ENCODE measurements at regions not wholly inside any gene's neighbourhood (a gene's known extent, or its start where the extent isn't known, plus 50 kb on each side); places are given as distances from the start of the nearest gene placed in this dataset.

DNA sequence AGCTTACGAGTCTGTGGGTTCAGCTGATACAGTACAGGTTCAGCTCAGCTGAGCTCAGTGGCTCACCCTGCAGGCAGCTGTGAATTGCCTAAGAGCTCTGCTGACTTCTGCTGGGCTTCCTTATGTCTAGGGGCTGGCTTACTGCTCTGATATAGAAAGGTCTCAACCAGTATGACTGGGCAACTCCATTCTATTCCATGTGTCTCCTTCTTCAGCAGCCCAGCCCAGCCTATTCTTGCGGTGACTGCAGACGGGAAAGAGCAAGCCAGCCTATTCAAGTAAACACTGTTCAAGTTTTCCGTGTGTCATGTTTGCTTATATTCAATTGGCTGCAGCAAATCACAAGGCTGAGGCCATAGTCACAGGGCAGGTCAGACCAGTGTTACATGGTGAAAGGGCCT is 615.4 kb upstream of the ZFP42 start:
- no peak overlapping the region for H3K27ac ChIP-seq
- no peaks in the 10 kb centered on the region for H3K9me3 ChIP-seq
- WGBS = 76% methylated on average over 4 of the region's 4 CpGs
- no peak overlapping the region for H3K4me3 ChIP-seq
- H3K27me3 ChIP-seq = no peaks in the 10 kb centered on the region
- no peaks in the 10 kb centered on the region for H3K4me1 ChIP-seq
- no peaks in the 10 kb centered on the region for H3K36me3 ChIP-seq
- TF ChIP-seq, protein P1, sequence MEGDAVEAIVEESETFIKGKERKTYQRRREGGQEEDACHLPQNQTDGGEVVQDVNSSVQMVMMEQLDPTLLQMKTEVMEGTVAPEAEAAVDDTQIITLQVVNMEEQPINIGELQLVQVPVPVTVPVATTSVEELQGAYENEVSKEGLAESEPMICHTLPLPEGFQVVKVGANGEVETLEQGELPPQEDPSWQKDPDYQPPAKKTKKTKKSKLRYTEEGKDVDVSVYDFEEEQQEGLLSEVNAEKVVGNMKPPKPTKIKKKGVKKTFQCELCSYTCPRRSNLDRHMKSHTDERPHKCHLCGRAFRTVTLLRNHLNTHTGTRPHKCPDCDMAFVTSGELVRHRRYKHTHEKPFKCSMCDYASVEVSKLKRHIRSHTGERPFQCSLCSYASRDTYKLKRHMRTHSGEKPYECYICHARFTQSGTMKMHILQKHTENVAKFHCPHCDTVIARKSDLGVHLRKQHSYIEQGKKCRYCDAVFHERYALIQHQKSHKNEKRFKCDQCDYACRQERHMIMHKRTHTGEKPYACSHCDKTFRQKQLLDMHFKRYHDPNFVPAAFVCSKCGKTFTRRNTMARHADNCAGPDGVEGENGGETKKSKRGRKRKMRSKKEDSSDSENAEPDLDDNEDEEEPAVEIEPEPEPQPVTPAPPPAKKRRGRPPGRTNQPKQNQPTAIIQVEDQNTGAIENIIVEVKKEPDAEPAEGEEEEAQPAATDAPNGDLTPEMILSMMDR (IDR thresholded peaks at IDR 0.05) = no peak
- no peak for TF ChIP-seq EP300 (IDR thresholded peaks at IDR 0.05)
- TF ChIP-seq POLR2AphosphoS5 (IDR thresholded peaks at IDR 0.05) = no peak
- no peak for TF ChIP-seq POLR2A (IDR thresholded peaks at IDR 0.05)
- no peak for DNase-seq (ENCODE audit: low spot score in 2 of 2)

DNA sequence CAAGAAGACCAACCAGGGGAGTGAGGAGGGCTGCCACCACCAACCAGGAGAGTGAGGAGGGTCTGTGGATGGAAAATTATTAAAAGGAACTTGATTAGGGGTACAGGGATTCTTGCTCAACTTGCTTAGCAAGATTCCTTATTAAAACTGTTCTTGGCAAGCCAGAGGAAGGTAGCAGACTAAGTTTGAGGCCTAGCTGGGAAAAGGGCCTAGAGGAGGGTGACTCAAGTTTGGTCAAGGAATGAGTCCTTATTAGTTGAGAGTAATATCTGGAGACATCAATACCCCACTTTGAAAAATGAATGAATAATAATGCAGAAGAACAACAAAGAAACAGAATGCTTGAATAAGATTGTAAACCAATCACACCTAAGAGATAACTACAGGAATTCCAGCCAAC is 612.4 kb upstream of the ZFP42 start:
- H3K9me3 ChIP-seq = no peaks in the 10 kb centered on the region
- no peak for DNase-seq (ENCODE audit: low spot score in 2 of 2)

DNA sequence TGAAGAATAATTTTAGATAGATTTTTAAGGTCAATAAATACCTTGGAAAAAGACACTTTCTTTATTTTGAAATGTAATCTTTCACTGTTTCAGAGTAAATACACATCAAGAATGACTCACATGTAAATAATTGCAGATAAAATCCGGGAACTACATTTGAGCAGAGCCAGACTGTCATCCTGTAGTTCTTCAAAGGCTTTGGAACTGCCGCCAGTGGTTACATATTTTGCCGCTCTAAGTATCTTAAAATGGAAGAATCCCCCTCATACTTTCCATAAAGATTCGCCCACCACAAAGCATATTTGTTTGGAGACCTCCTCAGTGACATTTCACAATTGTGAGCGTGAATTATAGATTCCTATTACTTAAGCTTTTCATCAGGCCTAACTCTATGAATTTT is 607.8 kb upstream of the ZFP42 start:
- Histone ChIP-seq H3K27me3 (no peaks in the 10 kb centered on the region), H3K36me3 (no peaks in the 10 kb centered on the region), H3K9me3 (no peaks in the 10 kb centered on the region), H3K4me3 (no peak overlapping the region), H3K27ac (no peak overlapping the region), H3K4me1 (no peaks in the 10 kb centered on the region)
- no peak for DNase-seq (ENCODE audit: low spot score in 2 of 2)
- 65% methylated on average over 5 of the region's 5 CpGs for WGBS
- no peak for TF ChIP-seq POLR2A (IDR thresholded peaks at IDR 0.05)
- TF ChIP-seq, protein P1 (IDR thresholded peaks at IDR 0.05) = no peak
- no peak for TF ChIP-seq POLR2AphosphoS5 (IDR thresholded peaks at IDR 0.05)
- no peak for TF ChIP-seq EP300 (IDR thresholded peaks at IDR 0.05)

More for the DNA sequence above, 612.4 kb upstream of the ZFP42 start:
- H3K4me3 ChIP-seq = no peak overlapping the region
- no peaks in the 10 kb centered on the region for H3K36me3 ChIP-seq
- H3K4me1 ChIP-seq = no peaks in the 10 kb centered on the region
- H3K27me3 ChIP-seq = no peaks in the 10 kb centered on the region
- no peak overlapping the region for H3K27ac ChIP-seq
- TF ChIP-seq, protein P1 (IDR thresholded peaks at IDR 0.05) = no peak
- TF ChIP-seq POLR2A (IDR thresholded peaks at IDR 0.05) (no peak), EP300 (IDR thresholded peaks at IDR 0.05) (no peak), POLR2AphosphoS5 (IDR thresholded peaks at IDR 0.05) (no peak)

DNA sequence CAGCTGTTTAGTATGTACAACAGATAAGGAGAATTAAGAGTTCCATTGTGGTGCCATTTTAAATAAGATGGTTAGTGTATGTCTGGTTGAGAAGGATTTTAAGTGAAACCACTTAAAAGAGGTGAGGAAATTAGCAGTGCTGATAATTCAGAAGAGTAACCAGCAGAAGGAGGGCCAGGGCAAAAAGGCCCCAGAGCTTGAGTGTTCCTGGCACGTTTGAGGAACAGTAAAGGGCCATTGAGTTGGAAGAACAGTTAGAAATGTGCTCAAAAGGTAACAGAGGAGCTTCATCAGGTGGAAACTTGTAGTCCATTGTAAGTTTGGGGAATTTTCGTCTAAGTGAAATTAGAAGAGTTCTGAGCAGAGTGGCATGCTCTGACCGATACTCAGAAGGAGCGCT is 606.2 kb upstream of the ZFP42 start:
- TF ChIP-seq, protein P1 (IDR thresholded peaks at IDR 0.05) = no peak
- TF ChIP-seq POLR2A (IDR thresholded peaks at IDR 0.05) = no peak
- TF ChIP-seq EP300 (IDR thresholded peaks at IDR 0.05) = no peak
- Histone ChIP-seq H3K27ac (no peak overlapping the region), H3K27me3 (no peaks in the 10 kb centered on the region), H3K9me3 (no peaks in the 10 kb centered on the region), H3K36me3 (no peaks in the 10 kb centered on the region), H3K4me1 (no peaks in the 10 kb centered on the region), H3K4me3 (no peak overlapping the region)
- WGBS = 80% methylated on average over 4 of the region's 4 CpGs
- no peak for DNase-seq (ENCODE audit: low spot score in 2 of 2)

DNA sequence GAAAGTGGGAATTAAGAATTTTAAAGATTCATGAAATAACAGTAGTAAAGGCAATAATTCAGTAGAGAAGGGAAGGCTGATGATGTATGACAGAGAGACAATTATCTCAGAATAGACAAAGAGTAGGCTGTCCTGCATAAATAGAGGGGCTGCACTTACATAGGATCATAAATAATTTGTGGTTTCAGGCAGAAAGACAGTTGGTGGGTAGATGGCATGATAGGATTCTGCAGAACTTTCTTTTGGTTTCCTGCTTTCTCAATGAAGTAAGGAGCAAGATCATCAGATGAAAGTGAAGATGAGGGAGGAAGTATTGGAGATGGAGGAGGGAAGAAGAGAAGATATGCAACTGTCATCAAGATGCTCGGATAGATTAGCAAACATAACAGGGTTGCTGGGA is 604.9 kb upstream of the ZFP42 start:
- WGBS = 91% methylated on average over 1 of the region's 1 CpG
- H3K4me3 ChIP-seq = no peak overlapping the region
- no peak for DNase-seq (ENCODE audit: low spot score in 2 of 2)
- H3K27ac ChIP-seq = no peak overlapping the region
- no peaks in the 10 kb centered on the region for H3K27me3 ChIP-seq
- no peaks in the 10 kb centered on the region for H3K36me3 ChIP-seq
- no peak for TF ChIP-seq EP300 (IDR thresholded peaks at IDR 0.05)
- no peak for TF ChIP-seq POLR2A (IDR thresholded peaks at IDR 0.05)
- TF ChIP-seq POLR2AphosphoS5 (IDR thresholded peaks at IDR 0.05) = no peak
- TF ChIP-seq, protein P1 (IDR thresholded peaks at IDR 0.05) = no peak
- H3K4me1 ChIP-seq = no peaks in the 10 kb centered on the region
- no peaks in the 10 kb centered on the region for H3K9me3 ChIP-seq
